Head of caudate nucleus (tissue), 42 donors: ENCODE measurements at regions not wholly inside any gene's neighbourhood (a gene's known extent, or its start where the extent isn't known, plus 50 kb on each side); places are given as distances from the start of the nearest gene placed in this dataset.

Source experiments
- DNase-seq, 42 donors: peaks; one replicate each; pipeline versions ENCODE4 v3.0.0 to v3.0.0-alpha.2; 2020 to 2021; ENCODE audit warnings: mixed read lengths in 7 of 42
- intact Hi-C: fragments of 100-400 bp; cut with DNase I; formaldehyde crosslinking; loops from one replicate; pipeline ENCODE4 v1.15.0; 2022

DNA sequence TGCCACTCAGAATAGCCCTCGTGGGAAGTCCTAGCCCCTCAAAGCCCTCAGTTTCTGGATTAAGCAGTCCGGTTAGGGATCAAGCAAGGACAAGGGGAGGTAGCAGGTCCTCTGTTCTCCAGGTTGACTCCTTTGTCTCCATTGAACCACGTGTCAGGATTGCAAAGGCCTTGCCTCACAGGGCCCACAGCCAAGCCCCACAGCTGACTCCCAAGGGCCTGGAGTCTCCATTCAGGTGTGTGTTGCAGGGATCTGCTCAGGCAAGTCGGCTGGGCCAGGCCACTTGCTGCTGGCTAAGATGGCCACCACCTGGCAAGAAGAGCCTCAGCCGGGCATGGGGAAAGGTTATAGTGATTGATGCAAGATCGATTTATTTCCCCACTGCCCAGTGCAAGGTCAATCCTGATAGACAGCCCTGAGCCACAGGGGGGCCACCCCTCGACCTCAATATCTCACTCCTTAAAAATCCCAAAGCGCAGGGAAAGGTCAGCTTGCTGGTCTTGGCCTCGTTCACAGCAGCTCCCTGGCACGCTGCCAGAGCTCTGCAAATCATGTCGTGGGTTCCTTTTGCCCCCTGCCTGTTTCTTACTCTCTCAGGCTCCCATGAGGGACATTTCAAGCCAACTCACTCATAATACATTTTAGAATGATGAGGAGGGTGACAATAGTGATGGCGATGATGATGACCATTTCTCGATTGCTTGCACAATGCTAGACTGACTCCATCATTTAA, 75.9 kb downstream of the EDN3 start:
- intact Hi-C loops = no loop called here
- no peak for DNase-seq

- no peak for DNase-seq
- intact Hi-C loops = no loop called here
Observed at GRCh38 chr20:59376998-59377397, 76.6 kb downstream of the EDN3 start.

GRCh38 chr20:59377842-59378241, 77.4 kb downstream of the EDN3 start:
- intact Hi-C loops = no loop called here
- no peak for DNase-seq

DNA sequence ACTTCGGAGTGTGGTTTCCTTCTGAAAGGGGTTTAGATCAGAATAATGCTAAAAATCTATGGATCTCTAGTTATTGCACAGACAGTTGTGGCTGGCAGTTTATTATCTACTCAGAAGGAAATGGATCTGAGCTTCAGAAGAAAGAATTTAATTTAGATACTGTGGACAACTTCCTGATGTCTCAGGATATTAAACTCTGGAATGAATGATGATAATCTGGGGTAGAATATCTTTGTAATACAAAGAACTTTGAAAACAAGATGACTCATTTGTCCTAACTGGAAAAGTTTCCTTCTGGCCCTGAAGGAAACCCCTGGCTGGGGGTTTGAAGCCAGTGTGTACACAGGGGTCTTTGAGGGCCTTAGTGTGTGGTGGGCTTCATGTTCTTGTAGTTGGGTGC, 78.0 kb downstream of the EDN3 start:
- intact Hi-C loops = no loop called here

DNA sequence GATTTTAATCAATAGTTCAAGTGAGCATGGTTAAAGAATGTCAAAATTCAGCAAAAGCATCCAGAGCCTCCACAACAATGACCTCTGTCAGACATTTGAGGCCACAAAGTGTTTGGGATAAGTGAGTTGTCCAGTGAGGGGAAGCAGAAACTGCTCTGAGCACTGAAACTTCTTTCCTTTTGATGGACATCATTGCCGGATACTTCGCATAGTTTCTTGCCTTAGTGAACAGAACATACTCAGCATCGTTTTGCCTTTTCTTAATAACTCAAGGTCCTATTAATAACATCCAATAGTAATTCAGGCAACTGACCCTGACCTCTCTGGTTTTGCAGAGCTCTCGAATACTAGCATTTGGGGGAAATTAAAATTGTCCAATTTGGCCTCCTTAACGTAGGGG, 78.6 kb downstream of the EDN3 start:
- DNase-seq = no peak
- intact Hi-C loops = no loop called here

More for the DNA sequence above, 78.0 kb downstream of the EDN3 start:
- no peak for DNase-seq

- DNase-seq = no peak
- intact Hi-C loops = no loop called here
Observed at GRCh38 chr20:59381689-59382088, 81.3 kb downstream of the EDN3 start.

- intact Hi-C loops = no loop called here
- no peak for DNase-seq
Observed at GRCh38 chr20:59382157-59382725, 81.8 kb downstream of the EDN3 start.

DNA sequence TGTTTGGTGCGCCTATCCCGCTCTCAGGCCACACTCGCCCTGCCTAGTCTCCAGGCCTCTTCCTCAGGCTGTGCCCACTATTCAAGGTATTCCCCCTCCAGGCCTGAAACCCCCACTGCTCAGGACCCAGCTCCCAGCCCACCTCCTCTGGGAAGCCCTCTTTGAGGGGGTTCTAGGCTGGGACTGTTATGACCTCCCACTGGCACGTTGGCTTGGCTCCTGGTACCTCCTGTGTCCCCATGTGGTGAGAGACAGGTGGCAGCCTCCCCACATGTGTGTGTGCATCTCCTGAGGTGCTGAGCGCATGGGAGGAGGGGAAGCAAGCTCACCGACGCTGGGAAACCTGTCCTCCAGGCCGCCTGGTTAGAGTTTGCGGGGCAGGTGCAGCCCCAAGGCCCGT, 82.5 kb downstream of the EDN3 start:
- no peak for DNase-seq
- intact Hi-C loops = no loop called here

DNA sequence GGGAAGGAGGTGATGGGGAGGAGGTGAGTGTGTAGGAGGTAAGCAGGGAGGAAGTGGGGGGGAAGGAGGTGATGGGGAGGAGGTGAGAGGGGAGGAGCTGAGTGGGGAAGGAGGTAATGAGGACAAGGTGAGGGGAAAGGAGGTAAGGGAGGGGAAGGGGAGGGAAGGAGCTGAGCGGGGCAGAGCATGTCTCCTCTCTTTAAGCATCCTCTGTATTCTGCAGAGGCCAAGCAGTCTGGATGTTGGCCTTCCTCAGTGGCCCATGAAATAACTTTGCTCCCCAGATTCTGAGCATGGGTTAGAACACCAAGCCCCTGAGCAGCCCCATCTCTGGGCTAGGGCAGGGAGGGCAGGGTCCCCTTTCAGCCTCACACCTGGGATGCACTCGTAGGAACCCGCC, 84.6 kb downstream of the EDN3 start:
- DNase-seq = no peak
- intact Hi-C loops = no loop called here

GRCh38 chr20:59385480-59385879, 85.1 kb downstream of the EDN3 start:
- intact Hi-C loops = no loop called here
- no peak for DNase-seq

- no peak for DNase-seq
- intact Hi-C loops = no loop called here
Observed at GRCh38 chr20:59386809-59387208, 86.4 kb downstream of the EDN3 start.

- no peak for DNase-seq
- intact Hi-C loops = no loop called here
Observed at GRCh38 chr20:59387891-59388290, 87.5 kb downstream of the EDN3 start.

GRCh38 chr20:59388402-59388801, 88.0 kb downstream of the EDN3 start:
- DNase-seq = no peak
- intact Hi-C loops = no loop called here

GRCh38 chr20:59390437-59390836, 90.0 kb downstream of the EDN3 start:
- DNase-seq = no peak
- intact Hi-C loops = no loop called here

- intact Hi-C loops = no loop called here
- DNase-seq = no peak
Observed at GRCh38 chr20:59391975-59392374, 91.6 kb downstream of the EDN3 start.

DNA sequence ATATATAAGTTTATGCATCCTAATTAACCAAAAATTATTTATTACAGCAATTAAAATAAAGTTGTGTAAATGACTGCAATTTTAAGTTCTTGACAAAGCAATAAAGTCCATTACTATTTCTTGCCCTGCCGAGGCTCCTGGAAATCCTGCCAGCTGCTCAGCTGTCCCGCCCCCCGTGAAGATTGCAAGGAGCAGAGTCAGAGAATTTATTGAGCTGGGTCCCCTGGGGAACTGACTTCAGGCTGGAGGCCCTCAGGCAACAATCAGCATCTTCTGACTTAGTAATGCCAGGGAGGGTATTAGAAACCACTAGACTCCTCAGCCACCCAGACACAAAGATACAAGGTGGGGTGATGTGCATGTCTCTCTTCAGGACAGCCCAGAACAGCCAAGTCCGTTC, 92.3 kb downstream of the EDN3 start:
- intact Hi-C loops = no loop called here

GRCh38 chr20:59393142-59393541, 92.7 kb downstream of the EDN3 start:
- DNase-seq = no peak
- intact Hi-C loops = no loop called here

More for the DNA sequence above, 92.3 kb downstream of the EDN3 start:
- DNase-seq = no peak

- DNase-seq = no peak
- intact Hi-C loops = no loop called here
Observed at GRCh38 chr20:59395729-59396128, 95.3 kb downstream of the EDN3 start.

DNA sequence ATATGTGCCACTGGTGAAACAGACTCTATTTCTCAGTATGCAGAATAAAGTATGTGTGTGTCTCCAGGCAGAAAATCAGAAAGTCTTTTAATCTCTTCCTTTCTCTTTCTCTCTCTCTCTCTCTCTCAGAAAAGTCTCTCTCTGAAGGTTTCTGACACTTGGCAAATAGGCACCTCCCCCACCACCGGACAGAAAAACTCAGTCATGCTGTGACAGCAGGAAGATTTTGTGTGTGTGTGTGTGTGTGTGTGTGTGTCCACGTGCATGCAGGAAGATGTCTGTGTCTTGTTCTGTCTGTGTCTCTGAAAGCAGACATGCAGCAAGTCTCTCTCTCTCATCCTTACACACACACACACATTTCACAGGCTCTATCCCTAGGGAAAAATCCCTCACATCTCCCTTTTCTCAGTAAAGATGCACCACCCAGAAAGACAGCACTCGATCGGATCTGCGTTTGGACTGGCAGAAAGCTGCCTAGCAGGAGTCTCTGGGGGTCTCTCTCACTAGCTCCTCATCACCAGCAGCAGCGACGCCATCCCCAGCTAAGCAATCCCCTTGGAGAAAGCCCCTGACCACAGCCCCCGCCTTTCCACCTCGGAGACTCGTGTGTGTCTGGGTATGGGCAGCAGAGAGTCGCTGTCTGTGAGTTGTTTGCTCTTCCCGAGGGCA, 98.3 kb downstream of the EDN3 start:
- no peak for DNase-seq
- intact Hi-C loops = no loop called here

DNA sequence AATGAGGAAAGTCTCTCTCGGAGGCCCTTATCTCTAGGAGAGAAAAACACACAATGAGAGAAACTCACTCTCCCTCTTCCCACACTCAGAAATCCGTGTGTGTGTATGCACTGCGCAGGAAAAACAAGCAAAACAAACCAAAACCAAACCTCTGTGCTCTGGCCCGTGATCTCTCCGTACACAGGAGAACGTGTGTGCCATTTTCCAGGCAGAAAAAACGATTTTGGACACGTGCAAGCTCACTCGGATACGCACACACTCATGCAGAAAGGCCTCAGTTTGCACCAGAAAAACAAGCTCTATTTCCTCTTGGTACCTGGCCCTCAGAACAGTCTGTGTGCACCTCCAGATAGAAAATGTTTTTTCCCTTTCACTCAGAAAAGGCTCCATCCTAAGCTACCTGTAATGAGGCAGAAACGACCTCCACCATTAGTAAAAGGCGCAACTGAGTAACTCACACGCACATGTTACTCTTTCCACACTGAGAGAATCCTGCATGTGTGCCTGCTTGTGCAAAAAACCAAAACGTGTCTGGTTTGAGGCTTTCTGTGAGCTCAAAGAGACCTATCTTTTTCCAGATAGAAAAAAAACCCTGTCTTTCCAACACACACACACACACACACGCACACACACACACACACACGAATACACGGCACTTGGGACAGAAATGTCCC, 99.2 kb downstream of the EDN3 start:
- DNase-seq = no peak
- intact Hi-C loops = loop anchor here (10.0 kb wide), 1 partner anchor 525 kb away; no protein-coding TSS in a partner anchor
